ENCODE measurements at regions not wholly inside any gene's neighbourhood (a gene's known extent, or its start where the extent isn't known, plus 50 kb on each side); places are given as distances from the start of the nearest gene placed in this dataset.

GRCh38 chr1:229940684-229941083 is 126.4 kb upstream of the GALNT2 start:
- TF ChIP-seq RNF2 (IDR thresholded peaks at IDR 0.05; ENCODE audit: borderline replicate concordance, low read depth, low read length, missing control alignments, poor library complexity, severe bottlenecking): no peak
- no peak for TF ChIP-seq ATF3 (IDR thresholded peaks at IDR 0.05; ENCODE audit: insufficient read depth, low read depth, low read length)
- no peak for TF ChIP-seq ZNF274 (IDR thresholded peaks at IDR 0.05; ENCODE audit: borderline replicate concordance, extremely low read depth, low read length)
- TF ChIP-seq BCL11A (IDR thresholded peaks at IDR 0.05; ENCODE audit: low read depth in 2 of 2, low read length in 2 of 2): no peak
- no peak for TF ChIP-seq SIN3A (conservative IDR thresholded peaks at IDR 0.05 in 1 of 2, IDR thresholded peaks at IDR 0.05 in 1 of 2; ENCODE audit: low read depth in 1 of 2, low read length in 2 of 2)
- TF ChIP-seq CTCF (IDR thresholded peaks at IDR 0.05; ENCODE audit: control extremely low read depth in 1 of 3, insufficient read depth in 1 of 3, low read depth in 1 of 3, low read length in 3 of 3): no peak
- TF ChIP-seq YY1 (IDR thresholded peaks at IDR 0.05; ENCODE audit: low read depth, low read length): no peak
- TF ChIP-seq, protein P1, sequence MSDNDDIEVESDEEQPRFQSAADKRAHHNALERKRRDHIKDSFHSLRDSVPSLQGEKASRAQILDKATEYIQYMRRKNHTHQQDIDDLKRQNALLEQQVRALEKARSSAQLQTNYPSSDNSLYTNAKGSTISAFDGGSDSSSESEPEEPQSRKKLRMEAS (IDR thresholded peaks at IDR 0.05): no peak
- TF ChIP-seq JUN (IDR thresholded peaks at IDR 0.05; ENCODE audit: low read depth, low read length): no peak
- TF ChIP-seq SP1 (IDR thresholded peaks at IDR 0.05; ENCODE audit: low read depth, low read length): no peak
- TF ChIP-seq CREB1 (IDR thresholded peaks at IDR 0.05): no peak
